Left ventricle myocardium inferior (tissue), 1 donor: ENCODE measurements at regions not wholly inside any gene's neighbourhood (a gene's known extent, or its start where the extent isn't known, plus 50 kb on each side); places are given as distances from the start of the nearest gene placed in this dataset.
"Not testable (repeated sequence)": the region's sequence is repeated elsewhere in the genome, so short reads cannot be mapped to it uniquely, and the experiment has no call there.

ENCODE experiments used
- DNase-seq: peaks from one replicate; pipeline ENCODE4 v3.0.0-alpha.2; 2020
- H3K27ac ChIP-seq: fragments of 200-600 bp; replicated peaks from 2 replicates; pipeline ENCODE4 v1.8.0; 2021
- H3K27me3 ChIP-seq: fragments of 200-600 bp; 2 replicates; pipeline ENCODE4 v1.8.0; 2021; ENCODE audit warnings: low read depth
- H3K36me3 ChIP-seq: fragments of 200-600 bp; 2 replicates; pipeline ENCODE4 v1.8.0; 2021
- H3K4me1 ChIP-seq: fragments of 200-600 bp; 2 replicates; pipeline ENCODE4 v1.8.0; 2021
- H3K4me3 ChIP-seq: fragments of 200-600 bp; 2 replicates; pipeline ENCODE4 v1.8.0; 2021; ENCODE audit warnings: mild to moderate bottlenecking, moderate library complexity
- H3K9me3 ChIP-seq: fragments of 200-600 bp; replicated peaks from 2 replicates; pipeline ENCODE4 v1.8.0; 2021
- intact Hi-C: fragments of 100-400 bp; cut with micrococcal nuclease; formaldehyde crosslinking; loops from one replicate; pipeline ENCODE4 v1.11.0; 2022
- TF ChIP-seq, protein P1 (sequence below): fragments of 200-600 bp; IDR thresholded peaks from 2 replicates; pipeline ENCODE4 v1.8.0; 2021; ENCODE audit warnings: antibody characterized with exemption, mild to moderate bottlenecking, borderline replicate concordance
- donor health status: DM: no; HTN: yes; CAD: no; lungs with severe emphysema.

DNA sequence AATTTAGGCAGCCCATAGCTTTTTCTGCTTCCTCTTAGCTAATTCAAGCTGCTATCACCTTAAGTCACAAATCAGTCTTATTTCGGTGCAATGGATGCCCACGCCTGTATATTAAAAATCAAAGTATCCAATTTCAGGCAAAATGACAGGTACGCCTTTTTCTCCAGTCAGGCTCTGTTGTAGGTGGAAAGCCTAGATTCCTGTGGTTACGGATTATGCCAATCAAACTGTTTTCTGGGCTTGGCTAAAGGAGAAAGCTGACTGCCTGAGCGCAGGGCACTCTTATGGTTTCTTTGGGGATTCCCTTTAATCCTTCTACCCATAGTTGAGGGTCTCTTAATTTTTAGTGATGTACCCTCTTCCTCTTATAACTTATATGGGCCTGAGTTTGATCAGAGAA lies 550.5 kb downstream of the PDHA2 start:
- no peak for DNase-seq
- Histone ChIP-seq H3K4me1 (no peaks in the 10 kb centered on the region), H3K9me3 (peaks cover under 1% of the 10 kb centered on the region), H3K36me3 (no peaks in the 10 kb centered on the region), H3K4me3 (no peak overlapping the region), H3K27me3 (no peaks in the 10 kb centered on the region), H3K27ac (no peak overlapping the region)
- intact Hi-C loops = no loop called here
- TF ChIP-seq, protein P1, sequence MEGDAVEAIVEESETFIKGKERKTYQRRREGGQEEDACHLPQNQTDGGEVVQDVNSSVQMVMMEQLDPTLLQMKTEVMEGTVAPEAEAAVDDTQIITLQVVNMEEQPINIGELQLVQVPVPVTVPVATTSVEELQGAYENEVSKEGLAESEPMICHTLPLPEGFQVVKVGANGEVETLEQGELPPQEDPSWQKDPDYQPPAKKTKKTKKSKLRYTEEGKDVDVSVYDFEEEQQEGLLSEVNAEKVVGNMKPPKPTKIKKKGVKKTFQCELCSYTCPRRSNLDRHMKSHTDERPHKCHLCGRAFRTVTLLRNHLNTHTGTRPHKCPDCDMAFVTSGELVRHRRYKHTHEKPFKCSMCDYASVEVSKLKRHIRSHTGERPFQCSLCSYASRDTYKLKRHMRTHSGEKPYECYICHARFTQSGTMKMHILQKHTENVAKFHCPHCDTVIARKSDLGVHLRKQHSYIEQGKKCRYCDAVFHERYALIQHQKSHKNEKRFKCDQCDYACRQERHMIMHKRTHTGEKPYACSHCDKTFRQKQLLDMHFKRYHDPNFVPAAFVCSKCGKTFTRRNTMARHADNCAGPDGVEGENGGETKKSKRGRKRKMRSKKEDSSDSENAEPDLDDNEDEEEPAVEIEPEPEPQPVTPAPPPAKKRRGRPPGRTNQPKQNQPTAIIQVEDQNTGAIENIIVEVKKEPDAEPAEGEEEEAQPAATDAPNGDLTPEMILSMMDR = no peak

DNA sequence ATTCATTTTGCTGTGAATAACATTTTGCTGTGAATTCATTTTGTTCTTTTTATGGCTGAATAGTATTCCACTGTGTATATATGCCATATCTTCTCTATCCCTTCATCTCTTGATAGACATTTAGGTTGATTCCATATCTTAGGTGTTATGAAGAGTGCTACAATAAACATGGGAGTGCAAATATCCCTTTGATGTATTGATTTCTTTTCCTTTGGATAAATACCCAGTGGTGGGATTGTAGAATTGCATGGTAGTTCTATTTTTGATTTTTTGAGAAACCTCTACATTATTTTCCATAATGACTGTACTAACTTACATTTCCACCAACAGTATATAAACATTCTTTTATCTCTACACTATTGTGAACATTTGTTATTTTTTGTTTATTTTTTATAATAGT lies 555.9 kb downstream of the PDHA2 start:
- H3K36me3 ChIP-seq = no peaks in the 10 kb centered on the region
- no peak overlapping the region for H3K27ac ChIP-seq
- TF ChIP-seq, protein P1 = no peak
- DNase-seq = no peak
- no peaks in the 10 kb centered on the region for H3K4me1 ChIP-seq
- no peaks in the 10 kb centered on the region for H3K27me3 ChIP-seq
- H3K4me3 ChIP-seq = no peak overlapping the region
- peaks cover 12% of the 10 kb centered on the region for H3K9me3 ChIP-seq
- intact Hi-C loops = no loop called here

DNA sequence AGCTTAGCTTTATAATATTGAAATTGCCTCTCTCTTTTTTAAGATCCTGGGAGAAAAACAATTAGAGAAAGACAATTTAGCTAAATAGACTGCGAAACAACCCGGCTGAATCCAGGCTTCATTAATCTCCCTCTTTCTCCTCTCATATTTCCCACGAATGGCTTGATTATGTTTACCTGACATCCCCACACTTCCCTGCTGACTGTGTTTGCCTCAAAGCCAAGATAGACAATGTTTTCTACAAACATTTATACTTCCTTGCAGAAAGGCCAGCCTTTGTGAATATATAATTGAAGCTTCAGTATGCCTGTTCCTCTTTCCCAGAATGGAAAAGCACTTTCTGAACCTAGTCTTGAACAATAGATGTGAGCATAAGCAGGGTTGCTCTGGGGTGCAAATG lies 566.8 kb downstream of the PDHA2 start:
- no peak overlapping the region for H3K27ac ChIP-seq
- no peaks in the 10 kb centered on the region for H3K4me1 ChIP-seq
- DNase-seq = no peak
- no peaks in the 10 kb centered on the region for H3K27me3 ChIP-seq
- H3K36me3 ChIP-seq = no peaks in the 10 kb centered on the region
- H3K4me3 ChIP-seq = no peak overlapping the region
- intact Hi-C loops = no loop called here
- TF ChIP-seq, protein P1 = no peak
- no peaks in the 10 kb centered on the region for H3K9me3 ChIP-seq

DNA sequence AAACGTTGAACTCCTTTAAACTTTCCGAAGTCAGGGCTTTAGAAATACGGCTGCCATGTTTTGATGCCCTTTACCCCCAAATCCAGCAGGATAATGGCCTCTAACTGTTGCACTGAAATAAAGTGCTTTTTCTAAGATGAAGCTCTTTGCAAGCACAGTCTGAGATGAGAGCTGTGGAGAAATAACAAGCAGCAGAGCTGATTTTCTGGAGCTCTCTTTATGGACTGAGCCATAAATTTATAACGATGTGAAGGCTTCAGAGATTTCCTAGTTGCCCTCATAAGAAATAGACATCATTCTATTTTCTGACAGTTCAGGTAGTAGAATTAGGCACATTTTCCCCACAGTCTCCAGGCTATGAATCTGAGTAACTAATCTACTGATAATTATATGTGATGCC lies 567.3 kb downstream of the PDHA2 start:
- DNase-seq = no peak
- no peaks in the 10 kb centered on the region for H3K9me3 ChIP-seq
- H3K36me3 ChIP-seq = no peaks in the 10 kb centered on the region
- H3K27ac ChIP-seq = no peak overlapping the region
- no peaks in the 10 kb centered on the region for H3K4me1 ChIP-seq
- H3K27me3 ChIP-seq = no peaks in the 10 kb centered on the region
- TF ChIP-seq, protein P1 = no peak
- no peak overlapping the region for H3K4me3 ChIP-seq
- intact Hi-C loops = no loop called here

DNA sequence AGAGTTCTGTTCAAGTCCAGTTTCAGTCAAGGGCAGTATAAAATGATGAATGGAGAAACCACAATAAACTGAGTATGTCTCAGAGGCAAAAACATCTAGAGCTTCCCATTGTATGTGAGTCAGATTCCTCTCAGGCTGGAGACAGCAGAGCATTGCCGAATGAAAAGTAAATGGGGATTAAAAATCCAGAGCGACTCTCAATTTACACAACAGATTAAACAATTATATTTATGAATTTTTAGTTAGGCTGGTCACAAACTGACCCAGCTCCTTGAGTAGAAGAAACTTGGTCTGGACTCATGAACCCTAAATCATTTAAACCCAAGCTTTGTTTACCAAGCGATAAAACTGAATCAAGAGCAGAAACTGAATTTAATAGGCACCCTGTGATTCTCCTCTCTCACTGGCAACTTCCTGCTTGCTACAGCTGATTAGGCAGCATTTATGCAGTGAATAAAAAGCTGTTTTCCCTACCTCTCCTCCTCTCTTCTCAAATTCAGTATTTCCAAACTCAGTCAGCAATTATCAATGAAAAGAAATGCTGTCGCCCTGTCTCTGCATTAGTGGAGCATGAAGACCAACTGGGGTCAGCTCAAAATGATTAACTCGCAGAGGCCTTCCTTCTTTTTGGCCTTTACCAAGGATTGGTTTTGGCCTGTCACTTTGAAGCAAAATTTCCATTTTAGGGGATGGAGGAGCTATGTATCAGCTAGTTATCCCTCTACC lies 568.0 kb downstream of the PDHA2 start:
- no peaks in the 10 kb centered on the region for H3K27me3 ChIP-seq
- no peaks in the 10 kb centered on the region for H3K9me3 ChIP-seq
- H3K4me3 ChIP-seq = no peak overlapping the region
- TF ChIP-seq, protein P1 = no peak
- intact Hi-C loops = no loop called here
- no peaks in the 10 kb centered on the region for H3K4me1 ChIP-seq
- DNase-seq = no peak
- no peaks in the 10 kb centered on the region for H3K36me3 ChIP-seq
- no peak overlapping the region for H3K27ac ChIP-seq

GRCh38 chr4:96414853-96415252 lies 575.0 kb downstream of the PDHA2 start:
- DNase-seq, H3K36me3 ChIP-seq, H3K27ac ChIP-seq, H3K4me1 ChIP-seq, H3K9me3 ChIP-seq, intact Hi-C loops, H3K27me3 ChIP-seq, H3K4me3 ChIP-seq: not testable (repeated sequence)
